Left hindlimb (tissue), 1 donor: ENCODE measurements at regions not wholly inside any gene's neighbourhood (a gene's known extent, or its start where the extent isn't known, plus 50 kb on each side); places are given as distances from the start of the nearest gene placed in this dataset.
"Not testable (repeated sequence)": the region's sequence is repeated elsewhere in the genome, so short reads cannot be mapped to it uniquely, and the experiment has no call there.

Source experiments
- DNase-seq: peaks from one replicate; pipeline ENCODE4 v3.0.0-alpha.2; 2018

- DNase-seq = not testable (repeated sequence)
These were observed 55.3 kb downstream of the BBS10 start for GRCh38 chr12:76292891-76293290.

- DNase-seq = not testable (repeated sequence)
These were observed 55.9 kb downstream of the BBS10 start for GRCh38 chr12:76292305-76292704.

- DNase-seq = no peak
These were observed 57.0 kb downstream of the BBS10 start for GRCh38 chr12:76290963-76291859.

- no peak for DNase-seq
These were observed 60.0 kb downstream of the BBS10 start for GRCh38 chr12:76288218-76288617.

GRCh38 chr12:76284816-76285750 lies 63.1 kb downstream of the BBS10 start:
- no peak for DNase-seq

GRCh38 chr12:76282744-76283143 lies 65.5 kb downstream of the BBS10 start:
- DNase-seq = no peak

- DNase-seq = no peak
These were observed 70.7 kb downstream of the BBS10 start for GRCh38 chr12:76277480-76277879.

- no peak for DNase-seq
These were observed 71.6 kb downstream of the BBS10 start for GRCh38 chr12:76276499-76277151.

- DNase-seq = no peak
These were observed 72.6 kb downstream of the BBS10 start for GRCh38 chr12:76275511-76276093.

- no peak for DNase-seq
These were observed 73.7 kb downstream of the BBS10 start for GRCh38 chr12:76274420-76275083.

- DNase-seq = no peak
These were observed 75.9 kb downstream of the BBS10 start for GRCh38 chr12:76272287-76272686.

GRCh38 chr12:76270657-76271358 lies 77.4 kb downstream of the BBS10 start:
- no peak for DNase-seq

GRCh38 chr12:76268267-76268666 lies 79.9 kb downstream of the BBS10 start:
- DNase-seq = no peak

GRCh38 chr12:76266797-76267196 lies 81.4 kb downstream of the BBS10 start:
- DNase-seq = peak; percentile 80

- DNase-seq = no peak
These were observed 82.6 kb downstream of the BBS10 start for GRCh38 chr12:76265424-76266180.

GRCh38 chr12:76264611-76265012 lies 83.6 kb downstream of the BBS10 start:
- DNase-seq = no peak

GRCh38 chr12:76263696-76264095 lies 84.5 kb downstream of the BBS10 start:
- DNase-seq = no peak

- no peak for DNase-seq
These were observed 87.8 kb downstream of the BBS10 start for GRCh38 chr12:76260390-76260748.

GRCh38 chr12:76259660-76260389 lies 88.4 kb downstream of the BBS10 start:
- DNase-seq = peak; percentile 48

- no peak for DNase-seq
These were observed 89.1 kb downstream of the BBS10 start for GRCh38 chr12:76259106-76259505.
